H1 (cell line): ENCODE measurements at regions not wholly inside any gene's neighbourhood (a gene's known extent, or its start where the extent isn't known, plus 50 kb on each side); places are given as distances from the start of the nearest gene placed in this dataset.

Source experiments
- CTCF ChIA-PET: fragments of 300-600 bp; sonication (Branson Sonifier 250); formaldehyde crosslinking; loops from one replicate; lab custom pipeline; 2021; ENCODE audit not compliant: partially characterized antibody; lab: Charles Lee
- POLR2A ChIA-PET: fragments of 300-600 bp; sonication (Branson Sonifier 250); formaldehyde crosslinking; loops from one replicate; lab custom pipeline; 2021; ENCODE audit warnings: inconsistent platforms; ENCODE audit not compliant: partially characterized antibody; lab: Charles Lee
- DNase-seq, 2 experiments: peaks; one replicate each; pipeline versions ENCODE4 v3.0.0 to v3.0.0-alpha.2; 2010 to 2022; ENCODE audit warnings: low spot score in 2 of 2, low read depth in 1 of 2, mixed read lengths in 1 of 2
- FAIRE-seq: peaks from 2 replicates; lab custom pipeline; 2011; peaks lifted over from hg19 to GRCh38; lab: Jason Lieb, UNC
- H2AFZ ChIP-seq: 2 replicates; pipeline ENCODE4 v1.8.1; 2012; ENCODE audit warnings: low read length, inconsistent platforms
- H2AK5ac ChIP-seq: 2 replicates; pipeline ENCODE4 v1.6.1; 2013; ENCODE audit warnings: low read depth, low read length
- H2BK120ac ChIP-seq: replicated peaks from 2 replicates; pipeline ENCODE3; 2013; ENCODE audit warnings: low read depth, low read length, inconsistent platforms
- H2BK12ac ChIP-seq: 2 replicates; pipeline ENCODE4 v1.6.1; 2013; ENCODE audit warnings: low read depth, low read length
- H2BK15ac ChIP-seq: 2 replicates; pipeline ENCODE4 v1.6.1; 2013; ENCODE audit warnings: low read length
- H2BK20ac ChIP-seq: 2 replicates; pipeline ENCODE4 v1.6.1; 2013; ENCODE audit warnings: low read length
- H2BK5ac ChIP-seq: 2 replicates; pipeline ENCODE4 v1.6.1; 2013; ENCODE audit warnings: low read depth, low read length
- H3K14ac ChIP-seq: 2 replicates; pipeline ENCODE4 v1.6.1; 2013; ENCODE audit warnings: inconsistent platforms; ENCODE audit not compliant: insufficient read length
- H3K18ac ChIP-seq: 2 replicates; pipeline ENCODE4 v1.6.1; 2013; ENCODE audit warnings: low read length; ENCODE audit errors: extremely low read depth
- H3K23ac ChIP-seq: 2 replicates; pipeline ENCODE4 v1.6.1; 2013; ENCODE audit warnings: inconsistent platforms; ENCODE audit not compliant: insufficient read length
- H3K23me2 ChIP-seq: 2 replicates; pipeline ENCODE4 v1.6.1; 2013; ENCODE audit warnings: low read depth, low read length
- H3K27ac ChIP-seq: 2 replicates; pipeline ENCODE4 v1.6.1; 2011; ENCODE audit warnings: low read depth, low read length, inconsistent platforms
- H3K27me3 ChIP-seq, 4 experiments: replicated peaks in 1 of 4; 1 replicate in 1 of 4; 2 replicates in 3 of 4; pipeline versions ENCODE4 v1.6.1 to v1.8.1; 2011 to 2013; ENCODE audit warnings: low read length in 3 of 4, mild to moderate bottlenecking in 3 of 4, inconsistent platforms in 2 of 4, mixed read lengths in 2 of 4, moderate library complexity in 1 of 4; ENCODE audit not compliant: control insufficient read depth in 3 of 4, insufficient read depth in 3 of 4; ENCODE audit errors: extremely low read depth in 1 of 4
- H3K36me3 ChIP-seq, 4 experiments: 2 replicates each; pipeline versions ENCODE4 v1.6.1 to v1.8.1; 2011 to 2013; ENCODE audit warnings: mild to moderate bottlenecking in 4 of 4, low read length in 3 of 4, moderate library complexity in 2 of 4, control low read depth in 1 of 4, inconsistent platforms in 1 of 4; ENCODE audit not compliant: insufficient read depth in 4 of 4, control insufficient read depth in 2 of 4
- H3K4ac ChIP-seq: replicated peaks from 2 replicates; pipeline ENCODE3; 2013; ENCODE audit warnings: low read length, low read depth, mixed read lengths, inconsistent platforms; ENCODE audit not compliant: insufficient read length
- H3K4me1 ChIP-seq, 4 experiments: replicated peaks in 1 of 4; 1 replicate in 1 of 4; 2 replicates in 3 of 4; pipeline versions ENCODE4 v1.6.1 to v1.8.1; 2011 to 2013; ENCODE audit warnings: low read length in 3 of 4, inconsistent platforms in 2 of 4, mixed read lengths in 1 of 4; ENCODE audit not compliant: insufficient read depth in 4 of 4, control insufficient read depth in 3 of 4
- H3K4me2 ChIP-seq, 2 experiments: 2 replicates each; pipeline versions ENCODE4 v1.6.1 to v1.8.1; 2011 to 2013; ENCODE audit warnings: low read depth in 2 of 2, low read length in 2 of 2, control low read depth in 1 of 2, inconsistent platforms in 1 of 2, mild to moderate bottlenecking in 1 of 2; ENCODE audit not compliant: insufficient read depth in 1 of 2
- H3K4me3 ChIP-seq, 4 experiments: fragments of 200-600, 300-600 bp in 1 of 4; sonication (generic), shearing (Covaris generic), sonication (Bioruptor Twin) in 1 of 4; 2 replicates each; pipeline versions ENCODE4 v1.5.1 to v1.8.1; 2011 to 2016; ENCODE audit warnings: low read length in 4 of 4, low read depth in 3 of 4, control low read depth in 2 of 4, inconsistent platforms in 2 of 4, mild to moderate bottlenecking in 2 of 4, mixed read lengths in 1 of 4, moderate library complexity in 1 of 4; ENCODE audit not compliant: insufficient read depth in 2 of 4; ENCODE audit errors: extremely low read depth in 1 of 4
- H3K56ac ChIP-seq: replicated peaks from 2 replicates; pipeline ENCODE3; 2013; ENCODE audit warnings: low read depth, mild to moderate bottlenecking, mixed read lengths, low read length, inconsistent platforms; ENCODE audit not compliant: insufficient read length
- H3K79me1 ChIP-seq: 2 replicates; pipeline ENCODE4 v1.6.1; 2013; ENCODE audit warnings: low read depth, low read length, control low read depth
- H3K79me2 ChIP-seq, 2 experiments: 2 replicates each; pipeline versions ENCODE4 v1.6.1 to v1.8.1; 2012 to 2013; ENCODE audit warnings: low read length in 2 of 2, mild to moderate bottlenecking in 2 of 2, inconsistent platforms in 1 of 2; ENCODE audit not compliant: insufficient read depth in 2 of 2, control insufficient read depth in 1 of 2
- H3K9ac ChIP-seq, 4 experiments: replicated peaks in 1 of 4; 1 replicate in 1 of 4; 2 replicates in 3 of 4; pipeline versions ENCODE4 v1.6.1 to v1.8.1; 2011 to 2013; ENCODE audit warnings: low read depth in 3 of 4, low read length in 3 of 4, control low read depth in 2 of 4, mild to moderate bottlenecking in 2 of 4, moderate library complexity in 2 of 4, inconsistent platforms in 1 of 4; ENCODE audit errors: extremely low read depth in 1 of 4
- H3K9me3 ChIP-seq, 2 experiments: 2 replicates each; pipeline versions ENCODE4 v1.6.1 to v1.8.1; 2012 to 2013; ENCODE audit warnings: mild to moderate bottlenecking in 2 of 2, moderate library complexity in 2 of 2, control low read depth in 1 of 2, inconsistent platforms in 1 of 2, low read depth in 1 of 2, low read length in 1 of 2, mixed read lengths in 1 of 2; ENCODE audit not compliant: insufficient read depth in 2 of 2
- H4K20me1 ChIP-seq, 2 experiments: replicated peaks in 1 of 2; 2 replicates each; pipeline versions ENCODE3 to v1.8.1; 2011 to 2013; ENCODE audit warnings: inconsistent platforms in 2 of 2, low read length in 2 of 2, mild to moderate bottlenecking in 1 of 2; ENCODE audit not compliant: insufficient read depth in 2 of 2, control insufficient read depth in 1 of 2
- H4K5ac ChIP-seq: 2 replicates; pipeline ENCODE4 v1.6.1; 2013; ENCODE audit warnings: low read length, low read depth, mixed read lengths, inconsistent platforms; ENCODE audit not compliant: insufficient read length
- H4K8ac ChIP-seq: 2 replicates; pipeline ENCODE4 v1.8.0; 2013; ENCODE audit warnings: mild to moderate bottlenecking, moderate library complexity, low read length, inconsistent platforms; ENCODE audit not compliant: insufficient read depth; ENCODE audit errors: extremely low read depth
- H4K91ac ChIP-seq: replicated peaks from 2 replicates; pipeline ENCODE3; 2013; ENCODE audit warnings: low read length, mixed read lengths, inconsistent platforms; ENCODE audit not compliant: insufficient read length
- ATF2 ChIP-seq: IDR thresholded peaks from 2 replicates; pipeline ENCODE4 v1.6.1; 2012; ENCODE audit warnings: low read length, inconsistent platforms
- HDAC2 ChIP-seq, 2 experiments: fragments of 300-600 bp in 1 of 2; sonication (generic) in 1 of 2; IDR thresholded peaks; 2 replicates each; pipeline ENCODE4 v1.6.1; 2011 to 2012; ENCODE audit warnings: low read depth in 2 of 2, low read length in 2 of 2, mild to moderate bottlenecking in 2 of 2, moderate library complexity in 2 of 2, borderline replicate concordance in 1 of 2, inconsistent platforms in 1 of 2
- RXRA ChIP-seq: IDR thresholded peaks from 2 replicates; pipeline ENCODE4 v1.6.1; 2011; ENCODE audit warnings: low read depth, mild to moderate bottlenecking, low read length, moderate library complexity; ENCODE audit not compliant: insufficient read depth
- SIN3A ChIP-seq, 2 experiments: IDR thresholded peaks in 1 of 2; conservative IDR thresholded peaks in 1 of 2; 2 replicates each; pipeline ENCODE4 v1.6.1; 2011 to 2012; ENCODE audit warnings: low read length in 2 of 2, improper control_type of control experiment in 1 of 2, low read depth in 1 of 2, mild to moderate bottlenecking in 1 of 2
- SP2 ChIP-seq: IDR thresholded peaks from 2 replicates; pipeline ENCODE4 v1.6.1; 2012; ENCODE audit warnings: mild to moderate bottlenecking, low read length, inconsistent platforms
- SP4 ChIP-seq: IDR thresholded peaks from 2 replicates; pipeline ENCODE4 v1.6.1; 2012; ENCODE audit warnings: low read length, inconsistent platforms
- TAF7 ChIP-seq: optimal IDR thresholded peaks from 2 replicates; pipeline ENCODE3; 2011; ENCODE audit warnings: low read depth, mild to moderate bottlenecking, inconsistent platforms, low read length, moderate library complexity, borderline replicate concordance
- TEAD4 ChIP-seq: IDR thresholded peaks from 2 replicates; pipeline ENCODE4 v1.6.1; 2012; ENCODE audit warnings: low read depth, low read length, inconsistent platforms, mixed read lengths
- USF2 ChIP-seq: IDR thresholded peaks from 2 replicates; pipeline ENCODE4 v1.6.1; 2011; ENCODE audit warnings: low read length, improper control_type of control experiment
- WGBS, 2 experiments: shearing (Covaris generic) in 1 of 2; methylation state at CpG; one replicate each; pipeline versions ENCODE4 v1.1.6 to v1.1.7; 2013 to 2015; ENCODE audit warnings: low lambda C conversion rate in 2 of 2, mixed read lengths in 2 of 2, inconsistent platforms in 1 of 2, low coverage in 1 of 2, missing lambda C conversion rate in 1 of 2; ENCODE audit not compliant: insufficient replicate concordance in 2 of 2, insufficient coverage in 1 of 2, insufficient read length in 1 of 2; ENCODE audit errors: extremely low coverage in 1 of 2, missing lambda C conversion rate in 1 of 2; 5-methylcytosine and 5-hydroxymethylcytosine counted together

- no peak overlapping the region for H3K14ac ChIP-seq
- no peak overlapping the region for H2BK15ac ChIP-seq
- H3K4me2 ChIP-seq = no peak overlapping the region
- no peak overlapping the region for H4K5ac ChIP-seq
- H4K20me1 ChIP-seq = no peaks in the 10 kb centered on the region
- WGBS, 2 experiments = 91% methylated on average over 11 of the region's 11 CpGs; no CpG with 5 or more reads in 1 of the 2 experiments
- H3K56ac ChIP-seq = no peak overlapping the region
- H2AK5ac ChIP-seq = no peak overlapping the region
- H3K27ac ChIP-seq = no peak overlapping the region
- no peak overlapping the region for H2AFZ ChIP-seq
- DNase-seq = no peak
- no peak overlapping the region for H3K4ac ChIP-seq
- H2BK20ac ChIP-seq = no peak overlapping the region
- no peaks in the 10 kb centered on the region for H3K36me3 ChIP-seq
- no peaks in the 10 kb centered on the region for H3K4me1 ChIP-seq
- no peak overlapping the region for H4K91ac ChIP-seq
- no peak overlapping the region for H2BK120ac ChIP-seq
- H3K23me2 ChIP-seq = no peaks in the 10 kb centered on the region
- no peak overlapping the region for H3K9ac ChIP-seq
- H3K27me3 ChIP-seq = no peaks in the 10 kb centered on the region
- ChIA-PET CTCF (interaction anchor here (0.6 to 1.1 kb wide), 4 partner anchors 11 to 1037 kb away, joined by 3 to 4 read pairs (median 3); no protein-coding TSS in a partner anchor), POLR2A (no interaction called here)
- FAIRE-seq = no peak
- no peak overlapping the region for H2BK12ac ChIP-seq
- no peaks in the 10 kb centered on the region for H3K79me2 ChIP-seq
- H3K23ac ChIP-seq = no peak overlapping the region
- H2BK5ac ChIP-seq = no peak overlapping the region
- H4K8ac ChIP-seq = no peak overlapping the region
- H3K4me3 ChIP-seq = no peak overlapping the region
- H3K18ac ChIP-seq = no peak overlapping the region
- H3K9me3 ChIP-seq = peaks cover 0 to under 1% of the 10 kb centered on the region in 2 experiments; a peak in 1 of 4 replicates
- H3K79me1 ChIP-seq = no peaks in the 10 kb centered on the region
- TF ChIP-seq SIN3A (conservative IDR thresholded peaks at IDR 0.05 in 1 of 2, IDR thresholded peaks at IDR 0.05 in 1 of 2; ENCODE audit: low read depth in 1 of 2, low read length in 2 of 2) (no peak), HDAC2 (IDR thresholded peaks at IDR 0.05; ENCODE audit: borderline replicate concordance in 1 of 2, low read depth in 2 of 2, low read length in 2 of 2) (no peak), ATF2 (no peak), SP4 (no peak), TEAD4 (no peak), RXRA (no peak), USF2 (no peak), TAF7 (no peak), SP2 (no peak)
These were observed 128.2 kb downstream of the SLITRK1 start for GRCh38 chr13:83753912-83754624.
